DMS153 treated with DMSO at 0.1 percent for 48 hours (cell line): ENCODE measurements at regions not wholly inside any gene's neighbourhood (a gene's known extent, or its start where the extent isn't known, plus 50 kb on each side); places are given as distances from the start of the nearest gene placed in this dataset.

Experiments used
- DNase-seq: peaks from one replicate; lab custom pipeline; 2025; ENCODE audit not compliant: unreplicated experiment; lab: John Stamatoyannopoulos, UW

GRCh38 chr6:44559486-44560270, 172.2 kb downstream of the CDC5L start:
- no peak for DNase-seq

GRCh38 chr6:44560458-44561059, 173.1 kb downstream of the CDC5L start:
- no peak for DNase-seq

DNA sequence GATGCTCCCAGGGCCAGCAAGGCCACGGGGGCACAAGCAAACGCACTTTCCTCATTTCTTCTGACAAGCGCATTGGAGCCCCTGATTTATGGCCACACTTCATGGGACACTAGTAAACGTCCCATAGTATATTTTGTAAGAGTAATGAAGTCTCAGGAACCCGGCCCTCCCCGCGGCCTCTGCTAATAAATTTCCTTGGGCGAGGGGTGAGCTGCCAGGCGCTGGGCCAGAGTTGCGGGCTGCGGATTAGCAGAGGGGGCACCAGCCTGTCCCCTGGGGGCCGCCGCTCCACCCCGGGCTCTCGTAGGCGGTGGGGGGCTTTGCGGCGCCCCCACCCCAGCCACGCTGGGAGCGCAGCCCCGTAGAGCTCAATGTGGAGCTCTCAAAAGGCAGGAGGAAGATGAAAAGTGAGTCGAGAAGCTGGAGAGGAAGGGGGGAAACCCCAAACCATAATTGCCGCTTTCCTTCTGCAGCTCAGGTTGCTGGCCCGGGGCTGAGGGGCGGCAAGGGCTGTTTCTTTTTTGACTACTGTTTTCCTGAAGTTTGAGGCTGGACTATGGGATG, 173.6 kb downstream of the CDC5L start:
- DNase-seq, result no peak

GRCh38 chr6:44561832-44562665, 174.5 kb downstream of the CDC5L start:
- DNase-seq, result no peak

- no peak for DNase-seq
These were observed 175.9 kb downstream of the CDC5L start for GRCh38 chr6:44563397-44563796.

DNA sequence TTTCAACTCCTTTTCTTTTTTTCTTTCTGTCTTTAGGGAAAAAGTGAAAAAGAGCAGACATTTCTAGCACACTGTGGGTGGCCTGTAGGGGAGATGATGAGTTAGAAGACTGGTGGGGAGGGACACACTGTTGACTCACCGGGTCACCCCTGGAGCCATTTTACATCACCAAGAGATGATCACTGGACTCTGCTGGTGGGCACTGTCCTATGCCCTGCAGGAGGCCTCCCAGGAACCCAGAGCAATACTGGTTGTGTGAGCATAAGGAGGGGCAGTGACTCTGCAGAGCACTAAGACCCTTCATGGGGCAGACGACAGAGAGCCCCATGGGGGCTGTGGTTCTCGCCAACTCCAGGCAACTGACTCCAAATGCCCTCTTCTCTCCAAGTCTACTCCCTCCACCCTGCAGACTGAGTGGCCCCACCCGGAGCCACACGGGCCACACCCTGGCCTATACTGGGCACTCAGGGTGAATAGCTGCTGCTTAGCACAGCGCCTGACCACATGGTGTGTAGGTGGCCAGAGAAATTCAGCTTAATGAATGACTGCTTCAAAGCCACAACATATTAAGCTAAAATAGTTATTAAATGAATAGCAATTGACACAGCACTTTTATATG, 177.5 kb downstream of the CDC5L start:
- DNase-seq, result no peak

DNA sequence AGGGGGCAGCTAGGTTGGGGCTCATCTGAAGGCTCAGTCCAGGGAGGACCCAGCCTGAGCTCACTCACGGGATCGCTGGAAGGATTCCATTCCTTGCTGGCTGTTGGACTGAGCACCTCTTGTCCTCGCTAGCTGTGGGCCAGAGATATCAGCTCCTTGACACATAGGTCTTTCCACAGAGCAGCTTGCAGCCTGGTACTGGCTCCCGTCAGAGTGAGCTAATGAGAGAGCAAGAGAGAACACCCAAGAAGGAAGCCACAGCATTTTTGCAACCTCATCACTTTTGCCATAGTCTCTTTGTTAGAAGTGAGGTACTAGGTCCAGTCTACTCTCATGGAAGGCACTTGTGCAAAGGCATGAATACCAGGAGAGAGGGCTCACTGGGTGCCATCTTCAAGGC, 179.9 kb downstream of the CDC5L start:
- DNase-seq, result no peak

- no peak for DNase-seq
These were observed 181.6 kb downstream of the CDC5L start for GRCh38 chr6:44569131-44569530.

GRCh38 chr6:44569931-44570385, 182.5 kb downstream of the CDC5L start:
- DNase-seq, result no peak

- no peak for DNase-seq
These were observed 184.0 kb downstream of the CDC5L start for GRCh38 chr6:44571510-44571909.

DNA sequence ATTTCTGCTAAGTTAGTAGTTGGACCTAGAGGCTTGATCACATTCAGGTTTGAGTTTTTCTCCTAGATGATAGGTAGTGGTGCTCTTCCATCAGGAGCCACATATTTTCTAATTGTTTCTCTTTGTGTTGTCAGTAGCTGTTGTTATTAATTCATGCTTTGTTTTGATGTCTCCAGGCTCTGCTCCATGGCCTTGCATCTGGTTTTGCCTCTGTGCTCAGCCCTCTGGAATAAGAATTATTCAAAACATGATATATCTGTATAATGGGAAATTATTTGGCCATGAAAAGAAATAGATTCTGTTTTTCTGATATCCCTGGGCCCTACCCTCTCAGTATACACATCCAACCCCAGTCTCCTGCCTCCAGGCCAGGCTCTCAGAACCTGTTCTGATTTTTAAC, 184.8 kb downstream of the CDC5L start:
- no peak for DNase-seq

- no peak for DNase-seq
These were observed 188.1 kb downstream of the CDC5L start for GRCh38 chr6:44575644-44576043.

GRCh38 chr6:44576132-44576631, 188.7 kb downstream of the CDC5L start:
- DNase-seq, result no peak

DNA sequence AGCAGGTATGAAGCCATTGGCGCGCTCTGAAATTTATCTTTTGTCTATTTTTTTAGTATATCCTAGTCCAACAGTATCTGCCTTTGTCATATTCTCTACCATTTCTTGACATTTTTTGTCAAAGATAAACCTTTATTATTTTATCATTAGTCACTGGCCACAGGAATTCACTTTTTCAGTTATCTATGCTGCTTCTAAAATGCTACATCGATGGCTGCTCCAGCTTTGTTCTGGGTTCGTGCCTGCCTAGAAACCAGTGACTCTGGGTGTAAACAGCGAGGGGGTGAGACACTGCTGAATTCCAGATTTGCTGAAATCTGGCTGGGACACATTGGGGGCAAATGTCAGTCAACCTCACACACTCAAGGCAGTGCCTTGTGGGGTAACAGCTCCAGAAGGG, 193.4 kb downstream of the CDC5L start:
- DNase-seq, result no peak

DNA sequence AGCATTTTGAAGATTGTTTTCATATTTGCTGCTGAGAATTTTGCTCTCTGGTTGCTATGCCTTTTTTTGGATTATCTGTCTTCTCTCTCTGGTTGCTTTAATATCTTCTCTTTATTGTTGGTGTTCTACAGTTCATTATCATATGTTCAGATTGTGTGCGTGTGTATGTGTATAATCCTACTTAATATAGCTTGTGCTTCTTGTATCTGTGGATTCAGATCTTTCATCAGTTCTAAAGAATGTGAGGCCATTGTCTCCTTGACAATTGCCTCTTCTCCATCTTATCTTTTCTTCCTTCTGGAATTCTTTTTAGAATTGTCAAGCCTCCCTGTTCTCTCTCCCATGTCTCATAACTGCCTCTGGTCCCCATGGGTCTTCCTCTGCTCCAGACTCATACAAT, 195.4 kb downstream of the CDC5L start:
- no peak for DNase-seq

GRCh38 chr6:44590471-44590870, 203.0 kb downstream of the CDC5L start:
- no peak for DNase-seq

- DNase-seq, result no peak
These were observed 206.0 kb downstream of the CDC5L start for GRCh38 chr6:44593539-44593944.

DNA sequence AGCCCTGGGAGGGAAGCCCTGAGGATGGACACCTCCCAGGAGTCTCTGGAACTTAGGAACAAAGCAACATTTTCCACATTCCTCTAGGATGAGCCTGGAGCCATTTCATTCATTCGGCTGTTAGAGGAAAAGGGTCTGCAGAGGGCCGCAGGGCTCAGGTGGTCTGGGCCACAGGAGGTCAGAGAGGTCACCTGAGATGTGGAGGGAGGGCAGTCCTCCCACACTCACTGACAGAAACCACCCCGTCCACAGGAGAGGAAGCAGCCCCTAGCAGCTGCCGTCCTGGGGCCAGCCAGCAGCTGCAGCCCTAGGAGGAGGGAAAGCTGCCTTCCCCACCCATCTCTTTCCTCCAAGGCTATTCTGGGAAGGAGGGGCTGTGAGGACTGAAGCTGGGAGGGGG, 207.0 kb downstream of the CDC5L start:
- no peak for DNase-seq

DNA sequence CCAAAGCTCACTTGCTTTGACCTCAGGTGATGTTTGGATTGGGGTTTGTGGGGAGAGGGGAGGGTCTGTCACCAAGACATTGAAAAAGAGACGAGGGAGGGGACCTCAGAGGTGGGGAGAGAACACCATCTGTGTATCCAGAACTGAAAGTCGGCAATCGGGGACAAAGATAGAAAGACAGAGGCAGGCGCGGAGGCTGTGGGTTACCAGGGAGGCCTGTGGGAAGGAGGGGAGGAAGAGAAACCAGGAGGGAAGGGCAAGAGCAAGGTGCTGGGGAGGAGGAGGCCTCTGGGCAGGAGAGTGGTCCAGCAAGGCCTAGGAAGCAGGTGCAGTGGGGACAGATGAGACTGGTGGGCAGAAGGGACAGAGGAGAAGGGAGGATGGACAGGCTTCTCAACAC, 211.2 kb downstream of the CDC5L start:
- DNase-seq, result no peak

DNA sequence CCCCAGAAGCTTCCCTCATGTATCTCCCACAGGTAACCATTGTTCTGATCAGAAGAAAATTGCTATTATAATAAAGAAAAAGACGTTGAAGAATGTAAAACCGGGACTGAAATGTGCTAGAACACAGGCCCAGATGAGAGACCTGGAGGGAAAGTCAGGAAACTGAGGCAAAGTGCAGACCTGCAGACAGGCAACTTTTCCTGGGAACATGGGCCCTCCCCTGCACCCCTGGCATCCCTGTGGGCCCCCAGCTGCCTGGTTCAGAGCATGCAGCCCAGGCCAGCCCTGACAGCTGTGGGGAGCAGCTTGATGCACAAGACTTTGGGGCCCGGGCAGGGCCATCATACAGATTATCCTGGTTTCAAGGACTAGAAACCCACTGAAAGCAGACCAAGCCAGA, 212.2 kb downstream of the CDC5L start:
- DNase-seq, result no peak
